HEK293 (cell line): ENCODE measurements at regions not wholly inside any gene's neighbourhood (a gene's known extent, or its start where the extent isn't known, plus 50 kb on each side); places are given as distances from the start of the nearest gene placed in this dataset.

Experiments used
- INSM2 ChIP-seq: fragments of 450-650 bp; formaldehyde crosslinking; IDR thresholded peaks from 2 replicates; pipeline ENCODE4 v1.5.1; 2016; ENCODE audit warnings: missing biosample characterization, missing genetic modification characterization
- KLF10 ChIP-seq: fragments of 450-650 bp; IDR thresholded peaks from 2 replicates; pipeline ENCODE4 v1.5.1; 2018; ENCODE audit warnings: missing biosample characterization, mild to moderate bottlenecking, missing genetic modification characterization
- KLF16 ChIP-seq: fragments of 450-650 bp; formaldehyde crosslinking; IDR thresholded peaks from 2 replicates; pipeline ENCODE4 v1.5.1; 2017; ENCODE audit warnings: missing biosample characterization, missing genetic modification characterization
- KLF9 ChIP-seq: fragments of 450-650 bp; formaldehyde crosslinking; IDR thresholded peaks from 2 replicates; pipeline ENCODE4 v1.5.1; 2016; ENCODE audit warnings: missing biosample characterization, missing genetic modification characterization, low read depth
- MYNN ChIP-seq: fragments of 450-650 bp; formaldehyde crosslinking; IDR thresholded peaks from 2 replicates; pipeline ENCODE4 v1.5.1; 2016; ENCODE audit warnings: missing biosample characterization, missing genetic modification characterization, borderline replicate concordance
- MZF1 ChIP-seq: fragments of 450-650 bp; formaldehyde crosslinking; IDR thresholded peaks from 2 replicates; pipeline ENCODE4 v1.5.1; 2017; ENCODE audit warnings: missing biosample characterization, missing genetic modification characterization, borderline replicate concordance
- RBAK ChIP-seq: fragments of 450-650 bp; formaldehyde crosslinking; IDR thresholded peaks from 2 replicates; pipeline ENCODE4 v1.5.1; 2016; ENCODE audit warnings: missing biosample characterization, missing genetic modification characterization
- REST ChIP-seq: fragments of 450-650 bp; formaldehyde crosslinking; IDR thresholded peaks from 2 replicates; pipeline ENCODE4 v1.5.1; 2016; ENCODE audit warnings: missing biosample characterization, missing genetic modification characterization
- SP7 ChIP-seq: fragments of 450-650 bp; formaldehyde crosslinking; IDR thresholded peaks from 2 replicates; pipeline ENCODE4 v1.5.1; 2016; ENCODE audit warnings: missing biosample characterization, missing genetic modification characterization
- ZFP69B ChIP-seq: fragments of 450-650 bp; formaldehyde crosslinking; IDR thresholded peaks from 2 replicates; pipeline ENCODE4 v1.5.1; 2016; ENCODE audit warnings: missing biosample characterization, missing genetic modification characterization
- ZNF133 ChIP-seq: fragments of 450-650 bp; formaldehyde crosslinking; IDR thresholded peaks from 2 replicates; pipeline ENCODE4 v1.5.1; 2016; ENCODE audit warnings: missing biosample characterization, missing genetic modification characterization
- ZNF2 ChIP-seq: fragments of 450-650 bp; formaldehyde crosslinking; IDR thresholded peaks from 2 replicates; pipeline ENCODE4 v1.5.1; 2016; ENCODE audit warnings: missing biosample characterization, missing genetic modification characterization
- ZNF211 ChIP-seq: fragments of 450-650 bp; formaldehyde crosslinking; IDR thresholded peaks from 2 replicates; pipeline ENCODE4 v1.5.1; 2016; ENCODE audit warnings: low read depth, missing biosample characterization, missing genetic modification characterization
- ZNF24 ChIP-seq: fragments of 450-650 bp; formaldehyde crosslinking; IDR thresholded peaks from 2 replicates; pipeline ENCODE4 v1.5.1; 2016; ENCODE audit warnings: missing biosample characterization, missing genetic modification characterization
- ZNF366 ChIP-seq: fragments of 450-650 bp; formaldehyde crosslinking; conservative IDR thresholded peaks from 2 replicates; pipeline ENCODE4 v1.5.1; 2016; ENCODE audit warnings: missing biosample characterization, missing genetic modification characterization
- ZNF37A ChIP-seq: fragments of 450-650 bp; IDR thresholded peaks from 2 replicates; pipeline ENCODE4 v1.5.1; 2018; ENCODE audit warnings: missing biosample characterization, missing genetic modification characterization
- ZNF394 ChIP-seq: fragments of 450-650 bp; formaldehyde crosslinking; IDR thresholded peaks from 2 replicates; pipeline ENCODE4 v1.5.1; 2016; ENCODE audit warnings: missing biosample characterization, missing genetic modification characterization, mild to moderate bottlenecking, moderate library complexity, borderline replicate concordance
- ZNF521 ChIP-seq: fragments of 450-650 bp; formaldehyde crosslinking; IDR thresholded peaks from 2 replicates; pipeline ENCODE4 v1.5.1; 2017; ENCODE audit warnings: missing biosample characterization, mild to moderate bottlenecking, missing genetic modification characterization
- ZNF555 ChIP-seq: fragments of 450-650 bp; formaldehyde crosslinking; conservative IDR thresholded peaks from 2 replicates; pipeline ENCODE4 v1.5.1; 2017; ENCODE audit warnings: missing biosample characterization, mild to moderate bottlenecking, missing genetic modification characterization, inconsistent platforms
- ZNF624 ChIP-seq: fragments of 450-650 bp; formaldehyde crosslinking; IDR thresholded peaks from 2 replicates; pipeline ENCODE4 v1.5.1; 2017; ENCODE audit warnings: missing biosample characterization, missing genetic modification characterization
- ZNF626 ChIP-seq: fragments of 450-650 bp; sonication (Bioruptor Pico); formaldehyde crosslinking; IDR thresholded peaks from 2 replicates; pipeline ENCODE4 v1.5.1; 2018; ENCODE audit warnings: missing biosample characterization, missing genetic modification characterization, inconsistent platforms
- ZNF629 ChIP-seq: fragments of 450-650 bp; formaldehyde crosslinking; IDR thresholded peaks from 2 replicates; pipeline ENCODE4 v1.5.1; 2017; ENCODE audit warnings: missing biosample characterization, missing genetic modification characterization
- ZNF664 ChIP-seq: fragments of 450-650 bp; formaldehyde crosslinking; IDR thresholded peaks from 2 replicates; pipeline ENCODE4 v1.5.1; 2016; ENCODE audit warnings: missing biosample characterization, missing genetic modification characterization
- ZNF677 ChIP-seq: fragments of 450-650 bp; IDR thresholded peaks from 2 replicates; pipeline ENCODE4 v1.5.0; 2018; ENCODE audit warnings: missing biosample characterization, mild to moderate bottlenecking, missing genetic modification characterization, moderate library complexity
- ZNF692 ChIP-seq: fragments of 450-650 bp; formaldehyde crosslinking; IDR thresholded peaks from 2 replicates; pipeline ENCODE4 v1.5.1; 2016; ENCODE audit warnings: missing biosample characterization, missing genetic modification characterization
- ZSCAN16 ChIP-seq: fragments of 450-650 bp; formaldehyde crosslinking; IDR thresholded peaks from 2 replicates; pipeline ENCODE4 v1.5.1; 2016; ENCODE audit warnings: missing biosample characterization, missing genetic modification characterization
- TF ChIP-seq, protein P1 (sequence below): fragments of 450-650 bp; formaldehyde crosslinking; IDR thresholded peaks from 2 replicates; pipeline ENCODE4 v1.5.1; 2016; ENCODE audit warnings: missing biosample characterization, missing genetic modification characterization
- TF ChIP-seq, protein P2 (sequence below): fragments of 450-650 bp; formaldehyde crosslinking; IDR thresholded peaks from 2 replicates; pipeline ENCODE4 v1.5.1; 2017; ENCODE audit warnings: missing biosample characterization, mild to moderate bottlenecking, missing genetic modification characterization, moderate library complexity
- TF ChIP-seq, protein P3 (sequence below): fragments of 450-650 bp; formaldehyde crosslinking; IDR thresholded peaks from 2 replicates; pipeline ENCODE4 v1.5.1; 2016; ENCODE audit warnings: missing biosample characterization, missing genetic modification characterization

DNA sequence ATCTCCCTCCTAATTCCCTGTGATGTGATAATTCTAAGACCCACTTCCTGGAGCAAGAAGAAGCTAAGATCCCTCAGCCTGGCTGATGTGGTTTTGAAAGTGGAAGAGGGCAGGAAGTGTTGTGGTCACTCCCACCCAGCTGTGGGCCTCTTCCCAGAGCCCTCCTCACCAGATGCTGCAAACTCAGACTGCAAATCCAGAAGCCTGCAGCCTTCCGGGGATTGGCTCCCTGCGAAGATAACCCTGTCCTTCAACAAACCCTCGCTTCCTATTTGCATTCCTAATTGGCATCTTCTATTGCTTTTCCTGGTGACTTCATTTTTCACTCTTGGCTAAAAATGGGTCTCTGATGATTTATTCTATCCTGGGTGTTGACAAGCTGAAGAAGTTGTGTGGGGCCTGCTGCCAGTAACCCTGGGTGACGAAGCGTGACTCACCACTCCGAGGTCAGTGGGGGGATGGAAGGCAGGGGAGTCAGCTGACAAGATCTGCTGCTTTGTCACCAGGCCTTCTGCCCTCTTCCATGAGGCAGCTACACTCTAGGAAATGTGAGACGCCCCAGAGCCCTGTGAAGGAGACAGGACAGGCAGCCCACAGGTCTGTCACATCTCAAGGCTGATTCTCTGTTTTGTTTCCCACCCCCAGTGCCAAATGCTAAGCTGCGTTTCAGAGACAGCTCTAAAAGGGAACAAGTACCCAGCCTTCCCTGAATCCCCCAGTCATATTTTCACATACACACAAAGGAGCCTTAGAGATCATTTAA, 99.7 kb upstream of the LIPC start (continued):
- TF ChIP-seq REST (tag by site-specific recombination) (no peak), ZNF692 (tag by site-specific recombination) (peak; percentile 95), KLF10 (peak; percentile 93), ZNF521 (no peak), KLF9 (tag by site-specific recombination) (peak; percentile 54; the same call in 1 of the 2 replicates), ZNF211 (tag by site-specific recombination) (no peak), RBAK (tag by site-specific recombination) (0 out of 2 replicates have a peak, but pooled peaks have one; percentile 13), ZNF626 (no peak), ZFP69B (tag by site-specific recombination) (peak; percentile 94), ZNF555 (tag by site-specific recombination) (no peak), ZNF394 (tag by site-specific recombination) (peak; percentile 85), MZF1 (0 out of 2 replicates have a peak, but pooled peaks have one; percentile 55), ZNF677 (tag by site-specific recombination) (no peak), ZNF366 (tag by site-specific recombination) (peak; percentile 97), KLF16 (tag by site-specific recombination) (0 out of 2 replicates have a peak, but pooled peaks have one; percentile 33), MYNN (tag by site-specific recombination) (no peak; the same call in 1 of the 2 replicates), ZSCAN16 (tag by site-specific recombination) (no peak), ZNF133 (tag by site-specific recombination) (no peak), ZNF37A (tag by site-specific recombination) (no peak), ZNF2 (tag by site-specific recombination) (0 out of 2 replicates have a peak, but pooled peaks have one; percentile 82), ZNF624 (no peak), ZNF24 (tag by site-specific recombination) (peak; percentile 99), ZNF629 (peak; percentile 99), INSM2 (tag by site-specific recombination) (peak; percentile 96), ZNF664 (tag by site-specific recombination) (no peak), SP7 (tag by site-specific recombination) (peak; percentile 99)
- TF ChIP-seq, protein P1, sequence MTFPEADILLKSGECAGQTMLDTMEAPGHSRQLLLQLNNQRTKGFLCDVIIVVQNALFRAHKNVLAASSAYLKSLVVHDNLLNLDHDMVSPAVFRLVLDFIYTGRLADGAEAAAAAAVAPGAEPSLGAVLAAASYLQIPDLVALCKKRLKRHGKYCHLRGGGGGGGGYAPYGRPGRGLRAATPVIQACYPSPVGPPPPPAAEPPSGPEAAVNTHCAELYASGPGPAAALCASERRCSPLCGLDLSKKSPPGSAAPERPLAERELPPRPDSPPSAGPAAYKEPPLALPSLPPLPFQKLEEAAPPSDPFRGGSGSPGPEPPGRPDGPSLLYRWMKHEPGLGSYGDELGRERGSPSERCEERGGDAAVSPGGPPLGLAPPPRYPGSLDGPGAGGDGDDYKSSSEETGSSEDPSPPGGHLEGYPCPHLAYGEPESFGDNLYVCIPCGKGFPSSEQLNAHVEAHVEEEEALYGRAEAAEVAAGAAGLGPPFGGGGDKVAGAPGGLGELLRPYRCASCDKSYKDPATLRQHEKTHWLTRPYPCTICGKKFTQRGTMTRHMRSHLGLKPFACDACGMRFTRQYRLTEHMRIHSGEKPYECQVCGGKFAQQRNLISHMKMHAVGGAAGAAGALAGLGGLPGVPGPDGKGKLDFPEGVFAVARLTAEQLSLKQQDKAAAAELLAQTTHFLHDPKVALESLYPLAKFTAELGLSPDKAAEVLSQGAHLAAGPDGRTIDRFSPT (tag by site-specific recombination) = peak; percentile 90
- TF ChIP-seq, protein P2, sequence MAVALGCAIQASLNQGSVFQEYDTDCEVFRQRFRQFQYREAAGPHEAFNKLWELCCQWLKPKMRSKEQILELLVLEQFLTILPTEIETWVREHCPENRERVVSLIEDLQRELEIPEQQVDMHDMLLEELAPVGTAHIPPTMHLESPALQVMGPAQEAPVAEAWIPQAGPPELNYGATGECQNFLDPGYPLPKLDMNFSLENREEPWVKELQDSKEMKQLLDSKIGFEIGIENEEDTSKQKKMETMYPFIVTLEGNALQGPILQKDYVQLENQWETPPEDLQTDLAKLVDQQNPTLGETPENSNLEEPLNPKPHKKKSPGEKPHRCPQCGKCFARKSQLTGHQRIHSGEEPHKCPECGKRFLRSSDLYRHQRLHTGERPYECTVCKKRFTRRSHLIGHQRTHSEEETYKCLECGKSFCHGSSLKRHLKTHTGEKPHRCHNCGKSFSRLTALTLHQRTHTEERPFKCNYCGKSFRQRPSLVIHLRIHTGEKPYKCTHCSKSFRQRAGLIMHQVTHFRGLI (tag by site-specific recombination) = no peak; the same call in 1 of the 2 replicates
- TF ChIP-seq, protein P3, sequence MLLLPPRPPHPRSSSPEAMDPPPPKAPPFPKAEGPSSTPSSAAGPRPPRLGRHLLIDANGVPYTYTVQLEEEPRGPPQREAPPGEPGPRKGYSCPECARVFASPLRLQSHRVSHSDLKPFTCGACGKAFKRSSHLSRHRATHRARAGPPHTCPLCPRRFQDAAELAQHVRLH (tag by site-specific recombination) = peak; percentile 45; the same call in 1 of the 2 replicates
